ENCODE measurements at regions not wholly inside any gene's neighbourhood (a gene's known extent, or its start where the extent isn't known, plus 50 kb on each side); places are given as distances from the start of the nearest gene placed in this dataset.

- DNase-seq, result no peak
- H3K9me3 ChIP-seq, result no peaks in the 10 kb centered on the region
Observed at GRCh38 chr10:81019029-81019890, 481.6 kb downstream of the SH2D4B start.

GRCh38 chr10:81021428-81022129, 483.9 kb downstream of the SH2D4B start:
- no peak overlapping the region for H3K4me3 ChIP-seq
- no peaks in the 10 kb centered on the region for H3K27me3 ChIP-seq
- intact Hi-C loops (cut with DNase I), result no loop called here
- H3K9me3 ChIP-seq, result no peaks in the 10 kb centered on the region
- WGBS, 3 donors, result 89 to 90% (median 89%) methylated on average over 3 of the region's 3 CpGs
- no peaks in the 10 kb centered on the region for H3K36me3 ChIP-seq
- TF ChIP-seq EP300 (IDR thresholded peaks at IDR 0.05) (no peak), CTCF (IDR thresholded peaks at IDR 0.05) (no peak), POLR2A (IDR thresholded peaks at IDR 0.05) (no peak)
- no peak for DNase-seq
- H3K4me1 ChIP-seq (ENCODE audit: insufficient read depth), result no peaks in the 10 kb centered on the region
- no peak overlapping the region for H3K27ac ChIP-seq

More at GRCh38 chr10:81019029-81019890, 481.6 kb downstream of the SH2D4B start:
- intact Hi-C loops (cut with DNase I), result no loop called here
- no peak for TF ChIP-seq CTCF (IDR thresholded peaks at IDR 0.05)
- no peak for TF ChIP-seq EP300 (IDR thresholded peaks at IDR 0.05)
- TF ChIP-seq POLR2A (IDR thresholded peaks at IDR 0.05), result no peak
- WGBS, 3 donors, result 44 to 49% (median 45%) methylated on average over 8 of the region's 8 CpGs
- Histone ChIP-seq H3K4me3 (no peak overlapping the region), H3K27ac (no peak overlapping the region), H3K36me3 (no peaks in the 10 kb centered on the region), H3K4me1 (ENCODE audit: insufficient read depth) (no peaks in the 10 kb centered on the region), H3K27me3 (no peaks in the 10 kb centered on the region)

- no peak overlapping the region for H3K4me3 ChIP-seq
- intact Hi-C loops (cut with DNase I), result no loop called here
- no peaks in the 10 kb centered on the region for H3K36me3 ChIP-seq
- no peak for TF ChIP-seq POLR2A (IDR thresholded peaks at IDR 0.05)
- no peak for TF ChIP-seq CTCF (IDR thresholded peaks at IDR 0.05)
- no peak for TF ChIP-seq EP300 (IDR thresholded peaks at IDR 0.05)
- no peaks in the 10 kb centered on the region for H3K4me1 ChIP-seq (ENCODE audit: insufficient read depth)
- 72 to 80% (median 73%) methylated on average over 3 of the region's 3 CpGs for WGBS, 3 donors
- DNase-seq, result no peak
- no peak overlapping the region for H3K27ac ChIP-seq
- H3K9me3 ChIP-seq, result no peaks in the 10 kb centered on the region
- no peaks in the 10 kb centered on the region for H3K27me3 ChIP-seq
Observed at GRCh38 chr10:81026591-81026990, 488.9 kb downstream of the SH2D4B start.

GRCh38 chr10:81027223-81027622, 489.5 kb downstream of the SH2D4B start:
- H3K36me3 ChIP-seq, result no peaks in the 10 kb centered on the region
- WGBS, 3 donors, result 38% methylated on average over 1 of the region's 1 CpG
- H3K4me1 ChIP-seq (ENCODE audit: insufficient read depth), result no peaks in the 10 kb centered on the region
- H3K27me3 ChIP-seq, result no peaks in the 10 kb centered on the region
- intact Hi-C loops (cut with DNase I), result no loop called here
- TF ChIP-seq POLR2A (IDR thresholded peaks at IDR 0.05) (no peak), CTCF (IDR thresholded peaks at IDR 0.05) (no peak), EP300 (IDR thresholded peaks at IDR 0.05) (no peak)
- H3K9me3 ChIP-seq, result no peaks in the 10 kb centered on the region
- H3K27ac ChIP-seq, result no peak overlapping the region
- no peak overlapping the region for H3K4me3 ChIP-seq
- no peak for DNase-seq
